ACC112 (cell line): ENCODE measurements at regions not wholly inside any gene's neighbourhood (a gene's known extent, or its start where the extent isn't known, plus 50 kb on each side); places are given as distances from the start of the nearest gene placed in this dataset.

ENCODE experiments used
- H2AFZ ChIP-seq: fragments of 200-600 bp; sonication (generic); one replicate; pipeline ENCODE4 v1.6.0; 2017; ENCODE audit warnings: antibody characterized with exemption, low read length; ENCODE audit not compliant: unreplicated experiment
- H3K27ac ChIP-seq: fragments of 200-600 bp; sonication (generic); 2 replicates; pipeline ENCODE4 v1.5.1; 2014; ENCODE audit warnings: low read depth, mild to moderate bottlenecking, antibody characterized with exemption, low read length, moderate library complexity
- H3K27me3 ChIP-seq: fragments of 200-600 bp; sonication (generic); 2 replicates; pipeline ENCODE4 v1.6.1; 2014; ENCODE audit warnings: mild to moderate bottlenecking, antibody characterized with exemption, low read length, moderate library complexity, mixed read lengths; ENCODE audit not compliant: insufficient read depth
- H3K36me3 ChIP-seq: fragments of 200-600 bp; sonication (generic); 2 replicates; pipeline ENCODE4 v1.6.1; 2016; ENCODE audit warnings: mild to moderate bottlenecking, antibody characterized with exemption, low read length, moderate library complexity, mixed read lengths; ENCODE audit not compliant: insufficient read depth
- H3K4me1 ChIP-seq: fragments of 200-600 bp; sonication (generic); one replicate; pipeline ENCODE4 v1.6.1; 2016; ENCODE audit warnings: low read length, mixed read lengths; ENCODE audit not compliant: insufficient read depth, unreplicated experiment, control insufficient read depth
- H3K4me3 ChIP-seq: fragments of 200-600 bp; sonication (generic); 2 replicates; pipeline ENCODE4 v1.5.1; 2014; ENCODE audit warnings: mild to moderate bottlenecking, low read depth, low read length
- H3K79me2 ChIP-seq: fragments of 200-600 bp; sonication (generic); one replicate; pipeline ENCODE4 v1.6.0; 2016; ENCODE audit warnings: low read length; ENCODE audit not compliant: control insufficient read depth, unreplicated experiment, insufficient read depth

GRCh38 chr15:46701346-46701745 lies 1016.0 kb upstream of the SEMA6D start:
- H3K4me1 ChIP-seq, result no peaks in the 10 kb centered on the region
- H3K36me3 ChIP-seq, result no peaks in the 10 kb centered on the region
- no peaks in the 10 kb centered on the region for H3K79me2 ChIP-seq
- H3K27me3 ChIP-seq, result no peaks in the 10 kb centered on the region
- no peak overlapping the region for H3K4me3 ChIP-seq
- H2AFZ ChIP-seq, result no peak overlapping the region
- H3K27ac ChIP-seq, result no peak overlapping the region

GRCh38 chr15:46701896-46702295 lies 1015.4 kb upstream of the SEMA6D start:
- no peak overlapping the region for H3K4me3 ChIP-seq
- H3K27ac ChIP-seq, result no peak overlapping the region
- H2AFZ ChIP-seq, result no peak overlapping the region
- no peaks in the 10 kb centered on the region for H3K36me3 ChIP-seq
- H3K27me3 ChIP-seq, result no peaks in the 10 kb centered on the region
- no peaks in the 10 kb centered on the region for H3K4me1 ChIP-seq
- H3K79me2 ChIP-seq, result no peaks in the 10 kb centered on the region

DNA sequence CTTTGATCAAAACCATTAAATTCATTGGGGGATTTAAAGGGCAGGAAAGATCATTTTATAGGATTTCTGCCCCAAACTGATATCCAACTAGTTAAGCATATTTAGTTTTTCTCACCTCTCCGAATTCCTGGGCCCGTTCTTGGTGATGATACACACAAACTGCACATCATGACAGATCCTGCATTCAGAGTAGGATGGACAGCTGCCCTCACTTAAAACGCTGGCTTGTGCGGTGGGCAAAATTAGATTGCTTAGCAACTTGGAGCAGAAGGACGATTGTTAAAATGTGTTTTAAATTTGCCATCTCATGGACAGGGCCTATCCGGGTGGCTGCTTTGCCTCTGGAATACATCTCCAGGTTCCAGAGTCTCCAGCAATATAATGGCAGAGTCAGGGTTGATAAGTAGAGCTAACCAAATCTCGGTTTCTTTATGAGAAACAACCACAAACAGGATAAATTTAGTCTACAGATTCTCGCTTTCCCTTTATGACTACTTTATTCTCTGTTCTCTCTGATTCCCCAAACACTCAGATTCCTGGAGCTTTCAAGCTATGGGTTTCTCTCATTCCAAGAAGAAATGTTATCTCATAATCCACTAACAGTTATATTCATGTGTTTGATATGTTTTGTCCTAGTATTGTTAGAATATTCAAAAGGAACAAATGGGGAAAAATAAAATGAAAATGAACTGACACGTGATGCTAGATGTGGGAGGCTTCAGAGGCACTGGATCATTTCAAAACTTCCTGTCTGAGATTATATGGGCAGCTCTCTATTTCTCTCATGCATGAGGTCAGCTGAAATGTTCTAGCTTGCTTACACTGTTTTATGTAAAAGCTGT lies 1014.1 kb upstream of the SEMA6D start:
- H3K36me3 ChIP-seq, result no peaks in the 10 kb centered on the region
- no peaks in the 10 kb centered on the region for H3K79me2 ChIP-seq
- H3K4me1 ChIP-seq, result no peaks in the 10 kb centered on the region
- no peak overlapping the region for H2AFZ ChIP-seq
- H3K4me3 ChIP-seq, result no peak overlapping the region
- no peaks in the 10 kb centered on the region for H3K27me3 ChIP-seq
- no peak overlapping the region for H3K27ac ChIP-seq

GRCh38 chr15:46703871-46704637 lies 1013.3 kb upstream of the SEMA6D start:
- Histone ChIP-seq H3K27ac (no peak overlapping the region), H2AFZ (no peak overlapping the region), H3K36me3 (no peaks in the 10 kb centered on the region), H3K27me3 (no peaks in the 10 kb centered on the region), H3K4me3 (no peak overlapping the region), H3K4me1 (no peaks in the 10 kb centered on the region), H3K79me2 (no peaks in the 10 kb centered on the region)

DNA sequence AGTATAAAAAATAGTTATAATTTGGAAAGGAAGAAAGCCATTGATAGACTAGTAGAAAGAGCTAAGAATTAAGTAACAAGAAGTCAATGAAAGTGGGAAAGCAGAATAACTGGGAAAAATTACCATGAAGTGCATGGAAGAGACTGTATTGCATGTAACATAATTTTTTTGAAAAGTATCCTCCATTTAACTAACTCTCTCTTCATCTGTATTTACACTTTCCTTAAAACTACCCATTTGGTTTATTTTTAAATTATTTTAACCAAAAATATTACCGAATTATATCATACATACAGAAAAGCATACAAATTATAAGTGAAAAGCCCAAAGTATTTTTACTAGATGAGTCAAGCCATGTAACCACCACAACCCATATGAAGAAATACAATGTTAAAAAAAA lies 1009.9 kb upstream of the SEMA6D start:
- H3K27me3 ChIP-seq, result no peaks in the 10 kb centered on the region
- no peak overlapping the region for H3K27ac ChIP-seq
- H2AFZ ChIP-seq, result no peak overlapping the region
- no peaks in the 10 kb centered on the region for H3K79me2 ChIP-seq
- H3K4me1 ChIP-seq, result no peaks in the 10 kb centered on the region
- H3K4me3 ChIP-seq, result no peak overlapping the region
- no peaks in the 10 kb centered on the region for H3K36me3 ChIP-seq

- Histone ChIP-seq H3K36me3 (no peaks in the 10 kb centered on the region), H3K27me3 (no peaks in the 10 kb centered on the region), H3K27ac (no peak overlapping the region), H3K4me3 (no peak overlapping the region), H3K4me1 (no peaks in the 10 kb centered on the region), H3K79me2 (no peaks in the 10 kb centered on the region), H2AFZ (no peak overlapping the region)
Observed at GRCh38 chr15:46708226-46708625, 1009.1 kb upstream of the SEMA6D start.

- no peak overlapping the region for H2AFZ ChIP-seq
- H3K79me2 ChIP-seq, result no peaks in the 10 kb centered on the region
- H3K4me1 ChIP-seq, result no peaks in the 10 kb centered on the region
Observed at GRCh38 chr15:46709460-46710083, 1007.7 kb upstream of the SEMA6D start.

DNA sequence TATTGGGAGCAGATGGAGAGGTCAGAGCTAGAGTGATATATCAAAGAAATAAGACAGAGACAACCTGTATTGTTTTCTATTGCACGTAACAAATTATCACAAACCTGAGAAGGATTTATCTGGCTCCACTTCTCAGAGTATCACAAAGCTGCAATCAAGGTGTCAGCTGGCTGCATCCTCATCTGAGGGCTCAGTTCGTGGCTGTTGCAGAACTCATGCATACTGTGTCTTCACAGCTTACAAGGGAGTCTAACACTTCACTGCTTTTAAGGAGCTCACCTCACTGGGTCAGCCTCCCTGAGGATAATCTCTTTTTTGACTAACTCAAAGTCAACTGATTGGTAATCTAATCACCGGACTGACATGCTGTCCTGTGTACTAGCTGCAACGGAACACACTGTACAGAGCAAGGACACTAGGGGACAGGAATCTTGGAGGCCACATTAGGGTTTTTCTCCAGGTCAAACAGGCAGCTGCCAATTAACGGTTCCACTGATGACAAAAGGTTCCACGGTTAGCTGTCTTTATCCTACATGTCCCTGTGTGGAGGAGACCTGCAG lies 1006.8 kb upstream of the SEMA6D start:
- H3K27me3 ChIP-seq, result no peaks in the 10 kb centered on the region
- H3K36me3 ChIP-seq, result no peaks in the 10 kb centered on the region
- H3K4me3 ChIP-seq, result no peak overlapping the region
- H3K27ac ChIP-seq, result no peak overlapping the region
- no peak overlapping the region for H2AFZ ChIP-seq
- H3K4me1 ChIP-seq, result no peaks in the 10 kb centered on the region
- no peaks in the 10 kb centered on the region for H3K79me2 ChIP-seq

More at GRCh38 chr15:46709460-46710083, 1007.7 kb upstream of the SEMA6D start:
- H3K27ac ChIP-seq, result no peak overlapping the region
- H3K27me3 ChIP-seq, result no peaks in the 10 kb centered on the region
- no peaks in the 10 kb centered on the region for H3K36me3 ChIP-seq
- no peak overlapping the region for H3K4me3 ChIP-seq

DNA sequence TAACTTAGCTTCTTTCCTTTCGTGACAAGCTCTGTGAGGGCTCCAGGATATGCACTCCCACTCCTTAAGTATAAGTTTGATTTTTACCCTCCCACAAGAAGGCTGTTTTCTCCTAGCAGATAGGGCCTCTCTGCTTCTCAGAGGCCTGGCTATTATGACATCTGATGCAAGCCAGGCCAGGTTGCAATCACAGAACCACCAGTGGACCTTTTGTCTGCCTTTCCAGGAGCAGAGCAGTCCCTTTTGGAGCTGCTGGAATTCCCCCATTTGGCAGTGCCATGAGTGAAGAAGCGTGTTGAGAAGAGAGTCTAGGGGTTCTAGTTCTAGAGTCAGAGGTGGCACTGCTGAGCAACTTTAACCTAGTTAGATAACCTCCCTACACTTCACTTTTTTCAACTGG lies 1004.3 kb upstream of the SEMA6D start:
- Histone ChIP-seq H3K27me3 (no peaks in the 10 kb centered on the region), H3K4me1 (no peaks in the 10 kb centered on the region), H3K27ac (no peak overlapping the region), H2AFZ (no peak overlapping the region), H3K79me2 (no peaks in the 10 kb centered on the region), H3K36me3 (no peaks in the 10 kb centered on the region), H3K4me3 (no peak overlapping the region)

GRCh38 chr15:46714950-46715349 lies 1002.4 kb upstream of the SEMA6D start:
- Histone ChIP-seq H3K27ac (no peak overlapping the region), H3K4me3 (no peak overlapping the region), H3K27me3 (no peaks in the 10 kb centered on the region), H3K4me1 (no peaks in the 10 kb centered on the region), H2AFZ (no peak overlapping the region), H3K79me2 (no peaks in the 10 kb centered on the region), H3K36me3 (no peaks in the 10 kb centered on the region)
